Parathyroid adenoma (tissue), 2 donors: ENCODE measurements at regions not wholly inside any gene's neighbourhood (a gene's known extent, or its start where the extent isn't known, plus 50 kb on each side); places are given as distances from the start of the nearest gene placed in this dataset.

Experiments used
- H2AFZ ChIP-seq: fragments of 300-600 bp; sonication (generic); one replicate; pipeline ENCODE4 v1.7.0; 2017; ENCODE audit warnings: antibody characterized with exemption, mild to moderate bottlenecking
- H3K27ac ChIP-seq: fragments of 300-600 bp; sonication (generic); one replicate; pipeline ENCODE4 v1.7.0; 2017
- H3K27me3 ChIP-seq: fragments of 300-600 bp; sonication (generic); one replicate; pipeline ENCODE4 v1.7.0; 2017; ENCODE audit warnings: low read length; ENCODE audit not compliant: control insufficient read depth, insufficient read depth
- H3K36me3 ChIP-seq: fragments of 300-600 bp; sonication (generic); one replicate; pipeline ENCODE4 v1.7.0; 2017; ENCODE audit warnings: low read length; ENCODE audit not compliant: control insufficient read depth, insufficient read depth
- H3K4me1 ChIP-seq: fragments of 300-600 bp; sonication (generic); one replicate; pipeline ENCODE4 v1.7.0; 2017; ENCODE audit warnings: control low read depth
- H3K4me2 ChIP-seq: fragments of 300-600 bp; sonication (generic); one replicate; pipeline ENCODE4 v1.7.0; 2017; ENCODE audit warnings: low read length
- H3K4me3 ChIP-seq: fragments of 300-600 bp; sonication (generic); one replicate; pipeline ENCODE4 v1.7.0; 2017; ENCODE audit warnings: low read depth, low read length
- H3K79me2 ChIP-seq: fragments of 300-600 bp; sonication (generic); one replicate; pipeline ENCODE4 v1.7.0; 2017; ENCODE audit warnings: control low read depth
- H3K9ac ChIP-seq: fragments of 300-600 bp; sonication (generic); one replicate; pipeline ENCODE4 v1.7.0; 2017; ENCODE audit warnings: mild to moderate bottlenecking
- H3K9me3 ChIP-seq: fragments of 300-600 bp; sonication (generic); one replicate; pipeline ENCODE4 v1.7.0; 2017; ENCODE audit warnings: low read length; ENCODE audit not compliant: control insufficient read depth
- TF ChIP-seq, protein P1 (sequence below): fragments of 300-600 bp; sonication (generic); IDR thresholded peaks from one replicate; pipeline ENCODE4 v1.7.0; 2017; ENCODE audit warnings: antibody characterized with exemption, mild to moderate bottlenecking
- donor health status: primary hyperparathyroidism.

DNA sequence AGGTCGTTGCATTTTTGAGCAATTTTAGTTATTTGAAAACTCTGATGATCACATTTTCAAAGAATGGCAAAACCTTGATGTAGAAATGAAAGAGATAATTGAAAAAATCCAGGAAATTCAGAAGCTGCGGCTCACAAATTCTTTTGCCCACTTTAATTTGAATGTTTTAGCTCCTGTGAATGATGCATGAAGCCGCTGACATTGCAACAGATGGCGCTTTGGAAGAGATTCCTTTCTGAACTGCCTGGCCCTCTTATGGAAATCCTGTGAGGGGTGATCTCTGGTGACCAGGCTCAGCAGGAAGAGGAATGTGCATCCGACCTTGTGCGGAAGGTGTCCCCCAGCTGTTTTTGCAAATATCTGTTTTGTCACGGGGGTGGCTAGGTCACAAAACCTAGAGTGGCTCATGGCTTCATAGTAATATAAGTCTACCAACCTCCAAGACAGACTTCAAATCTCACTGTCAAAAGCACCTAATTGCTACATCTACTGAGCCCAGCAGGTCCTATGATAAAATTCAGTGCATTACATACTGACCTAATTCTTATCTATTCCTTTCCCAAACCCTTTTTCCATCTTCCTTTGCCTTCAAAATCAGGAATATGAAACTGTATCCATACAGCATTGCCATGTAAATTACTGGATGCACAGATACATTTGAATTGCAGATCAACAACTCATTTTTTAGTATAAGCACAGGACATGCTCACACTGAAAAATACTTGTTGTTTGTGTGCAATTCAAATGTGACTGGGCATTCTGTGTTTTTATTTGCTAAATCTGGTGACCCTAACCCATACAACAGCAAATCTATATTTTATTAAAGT is 412.7 kb downstream of the ETS1 start:
- TF ChIP-seq, protein P1, sequence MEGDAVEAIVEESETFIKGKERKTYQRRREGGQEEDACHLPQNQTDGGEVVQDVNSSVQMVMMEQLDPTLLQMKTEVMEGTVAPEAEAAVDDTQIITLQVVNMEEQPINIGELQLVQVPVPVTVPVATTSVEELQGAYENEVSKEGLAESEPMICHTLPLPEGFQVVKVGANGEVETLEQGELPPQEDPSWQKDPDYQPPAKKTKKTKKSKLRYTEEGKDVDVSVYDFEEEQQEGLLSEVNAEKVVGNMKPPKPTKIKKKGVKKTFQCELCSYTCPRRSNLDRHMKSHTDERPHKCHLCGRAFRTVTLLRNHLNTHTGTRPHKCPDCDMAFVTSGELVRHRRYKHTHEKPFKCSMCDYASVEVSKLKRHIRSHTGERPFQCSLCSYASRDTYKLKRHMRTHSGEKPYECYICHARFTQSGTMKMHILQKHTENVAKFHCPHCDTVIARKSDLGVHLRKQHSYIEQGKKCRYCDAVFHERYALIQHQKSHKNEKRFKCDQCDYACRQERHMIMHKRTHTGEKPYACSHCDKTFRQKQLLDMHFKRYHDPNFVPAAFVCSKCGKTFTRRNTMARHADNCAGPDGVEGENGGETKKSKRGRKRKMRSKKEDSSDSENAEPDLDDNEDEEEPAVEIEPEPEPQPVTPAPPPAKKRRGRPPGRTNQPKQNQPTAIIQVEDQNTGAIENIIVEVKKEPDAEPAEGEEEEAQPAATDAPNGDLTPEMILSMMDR = no peak

DNA sequence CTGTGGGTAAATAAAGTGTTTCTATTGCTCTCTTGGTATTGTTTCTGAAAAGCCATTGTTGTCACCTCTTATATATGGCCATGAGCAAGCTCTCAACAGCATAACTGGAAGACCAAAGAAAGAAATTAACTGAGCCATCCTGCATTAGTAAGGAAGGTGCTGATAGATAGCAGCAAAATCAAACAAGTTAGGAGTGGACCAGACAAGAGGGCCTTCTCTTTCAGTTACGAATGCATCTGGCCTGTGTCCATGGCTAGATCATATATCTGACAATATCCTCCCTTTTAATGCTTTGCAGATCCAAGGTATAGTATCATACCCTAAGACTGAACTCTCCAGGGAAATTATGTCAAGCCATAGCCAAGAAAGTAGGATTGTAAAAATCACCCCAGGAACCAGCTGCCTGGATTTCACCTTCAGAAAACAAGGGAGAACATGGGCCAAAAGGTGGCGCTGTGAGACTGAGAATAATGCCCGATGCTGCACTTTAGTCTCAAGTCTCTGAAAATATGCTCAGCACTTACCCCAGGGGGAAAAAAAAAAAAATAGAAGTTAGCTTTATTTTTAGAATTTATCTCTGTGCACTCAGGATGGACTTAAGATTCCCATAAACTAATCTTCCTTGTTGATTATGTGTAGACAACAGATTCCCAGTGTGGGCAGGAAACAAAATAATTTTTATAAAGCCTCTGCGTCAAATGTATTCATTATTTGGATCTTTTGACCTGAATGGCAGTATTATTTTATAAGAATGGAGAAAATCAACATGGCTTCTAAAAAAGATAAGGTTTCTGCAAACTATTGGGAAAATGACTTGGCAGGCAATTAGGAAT is 415.1 kb downstream of the ETS1 start:
- H3K27ac ChIP-seq = no peak overlapping the region
- no peaks in the 10 kb centered on the region for H3K27me3 ChIP-seq
- no peak overlapping the region for H3K9ac ChIP-seq

More for the DNA sequence above, 412.7 kb downstream of the ETS1 start:
- Histone ChIP-seq H2AFZ (no peak overlapping the region), H3K27ac (no peak overlapping the region), H3K9ac (no peak overlapping the region), H3K79me2 (no peaks in the 10 kb centered on the region), H3K9me3 (no peaks in the 10 kb centered on the region), H3K4me2 (no peak overlapping the region), H3K27me3 (no peaks in the 10 kb centered on the region), H3K36me3 (no peaks in the 10 kb centered on the region), H3K4me3 (no peak overlapping the region), H3K4me1 (no peaks in the 10 kb centered on the region)

GRCh38 chr11:128171506-128171905 is 415.9 kb downstream of the ETS1 start:
- TF ChIP-seq, protein P1 = no peak
- Histone ChIP-seq H3K9ac (no peak overlapping the region), H3K36me3 (no peaks in the 10 kb centered on the region), H3K79me2 (no peaks in the 10 kb centered on the region), H3K4me2 (no peak overlapping the region), H3K27me3 (no peaks in the 10 kb centered on the region), H3K27ac (no peak overlapping the region), H3K4me3 (no peak overlapping the region), H2AFZ (no peak overlapping the region), H3K4me1 (no peaks in the 10 kb centered on the region), H3K9me3 (no peaks in the 10 kb centered on the region)

More for the DNA sequence above, 415.1 kb downstream of the ETS1 start:
- TF ChIP-seq, protein P1 = peak; percentile 64
- Histone ChIP-seq H3K4me2 (no peak overlapping the region), H3K9me3 (no peaks in the 10 kb centered on the region), H3K4me1 (no peaks in the 10 kb centered on the region), H3K36me3 (no peaks in the 10 kb centered on the region), H2AFZ (no peak overlapping the region), H3K4me3 (no peak overlapping the region), H3K79me2 (no peaks in the 10 kb centered on the region)

DNA sequence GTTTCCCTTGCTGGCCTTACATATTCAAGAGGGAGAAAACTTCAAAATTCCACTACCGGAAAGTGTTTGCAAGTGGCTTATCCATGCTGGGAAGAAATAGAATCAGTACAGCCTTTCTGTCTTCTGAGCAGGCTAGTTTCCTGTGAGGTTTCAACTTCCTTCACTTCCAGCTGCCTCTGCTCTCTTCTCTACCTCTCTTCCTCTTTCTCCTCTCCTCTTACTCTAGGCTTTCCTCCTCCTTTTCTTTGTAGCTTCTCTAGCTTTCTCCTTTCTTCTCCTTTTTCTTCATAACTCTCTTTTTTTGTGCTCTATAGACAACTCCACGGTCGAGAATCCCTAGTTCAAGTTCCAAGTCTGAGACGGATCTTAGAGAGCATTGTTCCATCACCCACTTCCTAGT is 421.8 kb downstream of the ETS1 start:
- no peaks in the 10 kb centered on the region for H3K4me1 ChIP-seq
- H3K27ac ChIP-seq = no peak overlapping the region
- H3K9ac ChIP-seq = no peak overlapping the region
- H3K4me2 ChIP-seq = no peak overlapping the region
- TF ChIP-seq, protein P1 = no peak
- H3K79me2 ChIP-seq = no peaks in the 10 kb centered on the region
- H3K27me3 ChIP-seq = no peaks in the 10 kb centered on the region
- no peaks in the 10 kb centered on the region for H3K9me3 ChIP-seq
- no peak overlapping the region for H2AFZ ChIP-seq
- no peak overlapping the region for H3K4me3 ChIP-seq
- no peaks in the 10 kb centered on the region for H3K36me3 ChIP-seq
